Upper lobe of left lung (tissue), 4 donors: ENCODE measurements at regions not wholly inside any gene's neighbourhood (a gene's known extent, or its start where the extent isn't known, plus 50 kb on each side); places are given as distances from the start of the nearest gene placed in this dataset.

Source experiments
- CTCF ChIP-seq, 6 experiments: fragments of 450-650 bp in 4 of 6; fragments of 200-600 bp in 2 of 6; sonication (generic) in 2 of 6; IDR thresholded peaks; one replicate each; pipeline ENCODE4 v1.5.1; 2016 to 2019; ENCODE audit warnings: antibody characterized with exemption in 6 of 6
- EP300 ChIP-seq, 4 donors: sonication (generic); formaldehyde crosslinking; IDR thresholded peaks; one replicate each; pipeline ENCODE4 v1.5.1; 2017; ENCODE audit warnings: antibody characterized with exemption in 4 of 4, control low read depth in 2 of 4
- POLR2A ChIP-seq, 4 donors: fragments of 450-650 bp; IDR thresholded peaks; one replicate each; pipeline ENCODE4 v1.5.1; 2016 to 2017; ENCODE audit warnings: antibody characterized with exemption in 4 of 4, mild to moderate bottlenecking in 2 of 4

GRCh38 chr5:63240063-63240755, 661.6 kb downstream of the LRRC70 start:
- no peak for TF ChIP-seq CTCF (IDR thresholded peaks at IDR 0.05)
- TF ChIP-seq POLR2A (IDR thresholded peaks at IDR 0.05), result no peak
- no peak for TF ChIP-seq EP300 (IDR thresholded peaks at IDR 0.05)
